EL (cell line): ENCODE measurements at regions not wholly inside any gene's neighbourhood (a gene's known extent, or its start where the extent isn't known, plus 50 kb on each side); places are given as distances from the start of the nearest gene placed in this dataset.
"Not testable (repeated sequence)": the region's sequence is repeated elsewhere in the genome, so short reads cannot be mapped to it uniquely, and the experiment has no call there.

Source experiments
- DNase-seq: peaks from one replicate; pipeline ENCODE4 v3.0.0-alpha.2; 2016

GRCh38 chr10:35819011-35819410 is 176.9 kb upstream of the FZD8 start:
- no peak for DNase-seq

- not testable (repeated sequence) for DNase-seq
Measured at GRCh38 chr10:35817109-35817508, 175.0 kb upstream of the FZD8 start.

GRCh38 chr10:35813219-35813618 is 171.1 kb upstream of the FZD8 start:
- DNase-seq: no peak

- DNase-seq: no peak
Measured at GRCh38 chr10:35808344-35808743, 166.2 kb upstream of the FZD8 start.

- DNase-seq: no peak
Measured at GRCh38 chr10:35803046-35803445, 160.9 kb upstream of the FZD8 start.

- no peak for DNase-seq
Measured at GRCh38 chr10:35797187-35797586, 155.1 kb upstream of the FZD8 start.

- peak; percentile 22 for DNase-seq
Measured at GRCh38 chr10:35795131-35795824, 153.2 kb upstream of the FZD8 start.

GRCh38 chr10:35794703-35795102 is 152.6 kb upstream of the FZD8 start:
- no peak for DNase-seq

GRCh38 chr10:35792291-35792690 is 150.2 kb upstream of the FZD8 start:
- DNase-seq: no peak

GRCh38 chr10:35789996-35790395 is 147.9 kb upstream of the FZD8 start:
- peak; percentile 72 for DNase-seq

- DNase-seq: no peak
Measured at GRCh38 chr10:35784751-35785150, 142.7 kb upstream of the FZD8 start.

GRCh38 chr10:35783305-35783838 is 141.3 kb upstream of the FZD8 start:
- DNase-seq: no peak

GRCh38 chr10:35781643-35782035 is 139.5 kb upstream of the FZD8 start:
- DNase-seq: no peak

- no peak for DNase-seq
Measured at GRCh38 chr10:35780970-35781642, 139.0 kb upstream of the FZD8 start.

GRCh38 chr10:35778306-35778705 is 136.2 kb upstream of the FZD8 start:
- no peak for DNase-seq

GRCh38 chr10:35776557-35776956 is 134.5 kb upstream of the FZD8 start:
- DNase-seq: not testable (repeated sequence)

- no peak for DNase-seq
Measured at GRCh38 chr10:35774109-35774508, 132.0 kb upstream of the FZD8 start.

GRCh38 chr10:35770817-35771355 is 128.8 kb upstream of the FZD8 start:
- DNase-seq: no peak

GRCh38 chr10:35769795-35770194 is 127.7 kb upstream of the FZD8 start:
- no peak for DNase-seq

- DNase-seq: no peak
Measured at GRCh38 chr10:35768731-35769130, 126.6 kb upstream of the FZD8 start.

GRCh38 chr10:35768011-35768410 is 125.9 kb upstream of the FZD8 start:
- no peak for DNase-seq

- DNase-seq: no peak
Measured at GRCh38 chr10:35765996-35766395, 123.9 kb upstream of the FZD8 start.

- no peak for DNase-seq
Measured at GRCh38 chr10:35765066-35765527, 123.0 kb upstream of the FZD8 start.
